GM23338 (cell line): ENCODE measurements at regions not wholly inside any gene's neighbourhood (a gene's known extent, or its start where the extent isn't known, plus 50 kb on each side); places are given as distances from the start of the nearest gene placed in this dataset.

Source experiments
- ATAC-seq: fragments of 200-7000 bp; cut with Tn5 transposase; 3 replicates; pipeline ENCODE4 v1.9.1; 2020
- DNase-seq: peaks from one replicate; pipeline ENCODE4 v3.0.0-alpha.2; 2015; ENCODE audit warnings: low spot score
- H2AFZ ChIP-seq: fragments of 200-600 bp; sonication (generic); 2 replicates; pipeline ENCODE4 v1.8.0; 2016; ENCODE audit warnings: antibody characterized with exemption, mild to moderate bottlenecking, moderate library complexity
- H3F3A ChIP-seq: fragments of 200-600 bp; sonication (generic); replicated peaks from 2 replicates; pipeline ENCODE4 v1.8.0; 2017; ENCODE audit warnings: antibody characterized with exemption, mixed run types, low read depth
- H3K27ac ChIP-seq: fragments of 200-600 bp; sonication (generic); 2 replicates; pipeline ENCODE4 v1.6.1; 2016; ENCODE audit warnings: low read depth
- H3K27me3 ChIP-seq: fragments of 200-600 bp; sonication (generic); 2 replicates; pipeline ENCODE4 v1.8.0; 2016; ENCODE audit warnings: mild to moderate bottlenecking, mixed run types, moderate library complexity; ENCODE audit not compliant: insufficient read depth
- H3K36me3 ChIP-seq: fragments of 200-600 bp; sonication (generic); 2 replicates; pipeline ENCODE4 v1.8.0; 2016; ENCODE audit warnings: mild to moderate bottlenecking; ENCODE audit not compliant: insufficient read depth
- H3K4me1 ChIP-seq: fragments of 200-600 bp; sonication (generic); 2 replicates; pipeline ENCODE4 v1.8.0; 2016; ENCODE audit warnings: mild to moderate bottlenecking, moderate library complexity; ENCODE audit not compliant: insufficient read depth
- H3K4me2 ChIP-seq: fragments of 200-600 bp; sonication (generic); 2 replicates; pipeline ENCODE4 v1.7.1; 2017; ENCODE audit warnings: mixed run types
- H3K4me3 ChIP-seq: fragments of 200-600 bp; sonication (generic); 2 replicates; pipeline ENCODE4 v1.6.1; 2016; ENCODE audit warnings: mixed run types
- H3K79me2 ChIP-seq: fragments of 200-600 bp; sonication (generic); replicated peaks from 2 replicates; pipeline ENCODE4 v1.8.0; 2017; ENCODE audit warnings: mild to moderate bottlenecking; ENCODE audit not compliant: insufficient read depth
- H3K9me2 ChIP-seq: fragments of 200-600 bp; sonication (generic); 2 replicates; pipeline ENCODE4 v1.8.0; 2017; ENCODE audit not compliant: insufficient read depth
- H4K20me1 ChIP-seq: fragments of 200-600 bp; sonication (generic); replicated peaks from 2 replicates; pipeline ENCODE4 v1.8.0; 2017; ENCODE audit warnings: mild to moderate bottlenecking; ENCODE audit not compliant: insufficient read depth
- H3K27ac Mint-ChIP-seq: 2 replicates; pipeline ENCODE4 v1.8.0; 2020; ENCODE audit warnings: inconsistent platforms, mild to moderate bottlenecking, moderate library complexity, mixed read lengths
- H3K27me3 Mint-ChIP-seq: 3 replicates; pipeline ENCODE4 v1.8.0; 2022; ENCODE audit warnings: low read depth, mild to moderate bottlenecking, moderate library complexity, mixed read lengths, inconsistent platforms; ENCODE audit not compliant: insufficient read depth, poor library complexity
- H3K36me3 Mint-ChIP-seq: 3 replicates; pipeline ENCODE4 v1.8.0; 2021; ENCODE audit warnings: low read depth, mild to moderate bottlenecking, inconsistent platforms, moderate library complexity, mixed read lengths
- H3K4me1 Mint-ChIP-seq: 3 replicates; pipeline ENCODE4 v1.8.0; 2020; ENCODE audit warnings: mild to moderate bottlenecking, inconsistent platforms, mixed read lengths
- H3K4me3 Mint-ChIP-seq: 3 replicates; pipeline ENCODE4 v1.8.0; 2021; ENCODE audit warnings: moderate library complexity, mild to moderate bottlenecking, inconsistent platforms, mixed read lengths
- H3K9me3 Mint-ChIP-seq: 3 replicates; pipeline ENCODE4 v1.8.0; 2020; ENCODE audit warnings: moderate library complexity, mild to moderate bottlenecking, inconsistent platforms, mixed read lengths
- CREB1 ChIP-seq: fragments of 250-450 bp; sonication (Bioruptor Pico); IDR thresholded peaks from 2 replicates; pipeline ENCODE4 v1.5.0; 2020; ENCODE audit warnings: low read depth, mild to moderate bottlenecking, moderate library complexity
- CTCF ChIP-seq, 2 experiments: fragments of 200-600 bp in 1 of 2; sonication (generic) in 1 of 2; conservative IDR thresholded peaks; 2 replicates each; pipeline versions ENCODE4 v1.5.1 to v1.6.1; 2016 to 2017; ENCODE audit warnings: antibody characterized with exemption in 2 of 2, low read depth in 2 of 2, mild to moderate bottlenecking in 2 of 2, moderate library complexity in 1 of 2
- ETS1 ChIP-seq: IDR thresholded peaks from 2 replicates; pipeline ENCODE4 v1.6.1; 2016; ENCODE audit warnings: antibody characterized with exemption
- EZH2 ChIP-seq: fragments of 200-600 bp; sonication (generic); IDR thresholded peaks from one replicate; pipeline ENCODE4 v1.8.0; 2017; ENCODE audit warnings: antibody characterized with exemption, mild to moderate bottlenecking, low read depth; ENCODE audit not compliant: unreplicated experiment
- EZH2phosphoT487 ChIP-seq: fragments of 200-600 bp; sonication (generic); IDR thresholded peaks from one replicate; pipeline ENCODE4 v1.8.1; 2018; ENCODE audit warnings: antibody characterized with exemption; ENCODE audit not compliant: unreplicated experiment
- JUNB ChIP-seq: IDR thresholded peaks from one replicate; pipeline ENCODE4 v1.6.1; 2016; ENCODE audit warnings: antibody characterized with exemption; ENCODE audit not compliant: unreplicated experiment
- NANOG ChIP-seq: IDR thresholded peaks from 2 replicates; pipeline ENCODE4 v1.6.1; 2016; ENCODE audit warnings: antibody characterized with exemption, borderline replicate concordance
- POLR2AphosphoS5 ChIP-seq: IDR thresholded peaks from 2 replicates; pipeline ENCODE4 v1.6.1; 2016; ENCODE audit warnings: antibody characterized with exemption, low read depth
- REST ChIP-seq: IDR thresholded peaks from one replicate; pipeline ENCODE4 v1.6.1; 2018; ENCODE audit warnings: antibody characterized with exemption; ENCODE audit not compliant: unreplicated experiment
- STAT1 ChIP-seq: IDR thresholded peaks from one replicate; pipeline ENCODE4 v1.6.1; 2016; ENCODE audit warnings: antibody characterized with exemption; ENCODE audit not compliant: unreplicated experiment
- ZNF114 ChIP-seq: fragments of 250-450 bp; sonication (Bioruptor Pico); IDR thresholded peaks from 2 replicates; pipeline ENCODE4 v1.5.0; 2020; ENCODE audit warnings: mild to moderate bottlenecking, moderate library complexity
- ZNF331 ChIP-seq: fragments of 250-450 bp; sonication (Bioruptor Pico); IDR thresholded peaks from 2 replicates; pipeline ENCODE4 v1.5.0; 2020; ENCODE audit warnings: low read depth, mild to moderate bottlenecking, moderate library complexity
- ZNF462 ChIP-seq: fragments of 250-450 bp; sonication (Bioruptor Pico); IDR thresholded peaks from 2 replicates; pipeline ENCODE4 v1.5.0; 2020; ENCODE audit warnings: mild to moderate bottlenecking, moderate library complexity

- H3K4me1 ChIP-seq, result no peaks in the 10 kb centered on the region
- H3K27me3 Mint-ChIP-seq, result no peaks in the 10 kb centered on the region
- ATAC-seq, result no peak
- H3K4me2 ChIP-seq, result no peak overlapping the region
- H3K27me3 ChIP-seq, result no peaks in the 10 kb centered on the region
- H4K20me1 ChIP-seq, result no peaks in the 10 kb centered on the region
- no peak overlapping the region for H3K27ac Mint-ChIP-seq
- H3K9me2 ChIP-seq, result no peaks in the 10 kb centered on the region
- no peak overlapping the region for H3K4me3 Mint-ChIP-seq
- H3K4me1 Mint-ChIP-seq, result no peaks in the 10 kb centered on the region
- H3F3A ChIP-seq, result no peaks in the 10 kb centered on the region
- no peak overlapping the region for H2AFZ ChIP-seq
- no peaks in the 10 kb centered on the region for H3K79me2 ChIP-seq
- DNase-seq, result no peak
- no peak overlapping the region for H3K27ac ChIP-seq
- no peaks in the 10 kb centered on the region for H3K36me3 Mint-ChIP-seq
- H3K9me3 Mint-ChIP-seq, result no peaks in the 10 kb centered on the region
- H3K36me3 ChIP-seq, result no peaks in the 10 kb centered on the region
- TF ChIP-seq CREB1 (CRISPR knock-in tag) (no peak), ZNF331 (CRISPR knock-in tag) (no peak), CTCF (conservative IDR thresholded peaks at IDR 0.05; ENCODE audit: low read depth in 2 of 2) (no peak), REST (no peak), NANOG (no peak), POLR2AphosphoS5 (no peak), EZH2 (no peak), EZH2phosphoT487 (no peak), ZNF114 (CRISPR knock-in tag) (no peak), STAT1 (no peak), ZNF462 (CRISPR knock-in tag) (no peak), JUNB (no peak), ETS1 (no peak)
- no peak overlapping the region for H3K4me3 ChIP-seq
These were observed 83.1 kb upstream of the ARSJ start for GRCh38 chr4:114062499-114062898.
